Suppressor macrophage (primary cell): ENCODE measurements at regions not wholly inside any gene's neighbourhood (a gene's known extent, or its start where the extent isn't known, plus 50 kb on each side); places are given as distances from the start of the nearest gene placed in this dataset.
"Not testable (repeated sequence)": the region's sequence is repeated elsewhere in the genome, so short reads cannot be mapped to it uniquely, and the experiment has no call there.

ENCODE experiments used
- DNase-seq, 4 experiments: peaks; one replicate each; pipeline ENCODE4 v3.0.0-alpha.2; 2020 to 2022

DNA sequence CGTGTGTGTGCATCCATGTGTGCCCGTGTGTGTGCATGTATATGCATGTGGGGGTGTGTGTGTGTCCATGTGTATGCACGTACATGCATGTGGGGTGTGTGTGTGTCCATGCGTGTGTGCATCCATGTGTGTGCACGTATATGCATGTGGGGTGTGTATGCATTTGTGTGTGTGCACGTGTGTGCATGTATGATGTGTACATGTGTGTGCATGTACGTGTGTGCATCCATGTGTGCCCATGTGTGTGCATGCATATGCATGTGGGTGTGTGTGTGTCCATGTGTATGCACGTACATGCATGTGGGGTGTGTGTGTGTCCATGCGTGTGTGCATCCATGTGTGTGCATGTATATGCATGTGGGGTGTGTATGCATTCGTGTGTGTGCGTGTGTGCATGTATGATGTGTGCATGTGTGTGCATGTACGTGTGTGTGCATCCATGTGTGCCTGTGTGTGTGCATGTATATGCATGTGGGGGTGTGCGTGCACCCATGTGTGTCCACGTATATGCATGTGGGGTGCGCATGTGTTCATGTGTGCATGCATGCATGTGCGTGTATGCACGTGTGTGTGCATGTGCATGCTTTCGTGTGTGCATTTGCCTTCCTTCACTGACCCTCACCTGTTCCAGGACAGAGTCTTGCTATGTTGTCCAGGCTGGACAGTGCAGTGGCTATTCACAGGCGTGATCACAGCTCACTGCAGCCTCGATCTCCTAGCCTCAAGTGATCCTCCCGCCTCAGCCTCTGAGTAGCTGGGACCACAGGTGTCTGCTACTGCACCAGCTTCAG lies 129.6 kb upstream of the TNRC6C start:
- DNase-seq = no peak

- DNase-seq = peak; percentile 68 to 79 (median 78)
Observed at GRCh38 chr17:77829843-77830799, 128.4 kb upstream of the TNRC6C start.

DNA sequence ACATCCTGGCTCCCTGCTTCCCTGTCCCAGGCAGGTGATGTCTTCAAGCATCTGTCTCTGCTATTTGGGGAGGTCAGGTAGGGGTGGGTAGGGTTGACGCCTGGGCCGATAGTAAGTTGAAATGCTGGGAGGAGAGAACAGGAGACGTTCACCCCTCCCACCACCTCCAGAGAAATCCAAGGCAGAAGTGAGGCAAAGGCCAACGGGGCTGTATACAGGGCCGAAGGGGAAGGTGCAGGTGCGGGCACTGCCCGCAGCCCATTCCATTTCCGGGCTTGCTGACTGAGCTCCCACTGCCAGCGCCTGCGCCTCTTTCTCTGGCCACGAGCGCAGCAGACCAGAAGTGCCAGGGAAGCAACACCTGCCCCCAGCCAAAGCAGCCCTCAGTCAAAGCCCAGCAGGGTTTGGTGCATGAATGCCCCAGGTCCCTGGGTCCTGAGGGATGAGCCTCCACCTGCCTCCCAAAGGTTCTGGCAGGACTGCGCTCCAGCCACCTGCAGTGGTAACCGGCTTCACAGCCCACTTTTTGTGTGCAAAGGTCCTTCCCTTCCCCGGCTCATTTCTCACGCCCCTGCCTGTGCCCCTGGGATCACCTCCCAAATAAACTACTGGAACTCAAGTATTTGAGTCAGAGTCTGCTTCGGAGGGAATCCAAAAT lies 127.6 kb upstream of the TNRC6C start:
- no peak for DNase-seq

DNA sequence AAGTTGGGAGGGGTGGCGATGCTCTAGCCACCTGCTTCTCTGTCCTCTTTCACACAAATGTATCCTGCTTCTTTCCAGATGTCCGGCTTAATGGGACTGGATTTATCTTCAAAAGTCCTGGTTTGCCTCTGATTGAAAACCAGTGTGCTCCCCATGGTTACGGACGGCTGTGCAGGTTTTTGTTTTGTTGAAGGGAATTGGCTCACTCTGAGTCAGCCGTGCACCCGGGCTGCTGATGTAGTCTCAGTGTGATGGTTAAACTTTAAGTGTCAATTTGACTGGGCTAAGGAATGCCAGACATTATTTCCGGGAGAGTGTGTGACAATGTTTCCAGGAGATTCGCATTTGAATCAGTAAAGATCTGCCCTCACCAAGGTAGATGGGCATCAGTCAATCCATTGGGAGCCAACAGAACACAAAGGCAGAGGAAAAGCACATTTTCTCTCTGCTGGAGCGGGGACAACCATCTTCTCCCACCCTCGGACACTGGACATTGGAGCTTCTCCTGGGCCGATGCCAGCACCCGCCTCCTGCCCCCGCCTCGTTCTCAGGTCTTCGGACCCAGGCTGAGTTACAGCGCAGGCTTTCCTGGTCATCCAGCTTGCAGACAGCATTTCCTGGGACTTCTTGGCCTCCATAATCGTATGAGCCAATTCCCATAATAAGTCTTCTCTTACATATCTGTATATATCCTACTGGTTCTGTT lies 126.9 kb upstream of the TNRC6C start:
- no peak for DNase-seq

DNA sequence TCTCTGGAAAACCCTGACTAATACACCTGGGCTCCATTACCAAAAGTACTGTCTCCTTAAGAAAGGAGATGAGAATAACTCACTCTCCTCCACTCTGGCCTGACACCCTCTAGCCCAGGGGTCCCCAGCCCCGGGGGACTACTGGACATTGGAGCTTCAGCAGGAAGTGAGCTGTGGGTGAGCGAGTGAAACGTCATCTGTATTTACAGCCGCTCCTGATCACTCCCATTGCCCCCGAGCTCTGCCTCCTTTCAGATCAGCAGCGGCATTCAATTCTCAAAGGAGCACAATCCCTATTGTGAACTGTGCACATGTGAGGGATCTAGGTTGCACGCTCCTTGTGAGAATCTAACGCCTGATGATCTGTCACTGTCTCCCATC lies 126.3 kb upstream of the TNRC6C start:
- DNase-seq = no peak

DNA sequence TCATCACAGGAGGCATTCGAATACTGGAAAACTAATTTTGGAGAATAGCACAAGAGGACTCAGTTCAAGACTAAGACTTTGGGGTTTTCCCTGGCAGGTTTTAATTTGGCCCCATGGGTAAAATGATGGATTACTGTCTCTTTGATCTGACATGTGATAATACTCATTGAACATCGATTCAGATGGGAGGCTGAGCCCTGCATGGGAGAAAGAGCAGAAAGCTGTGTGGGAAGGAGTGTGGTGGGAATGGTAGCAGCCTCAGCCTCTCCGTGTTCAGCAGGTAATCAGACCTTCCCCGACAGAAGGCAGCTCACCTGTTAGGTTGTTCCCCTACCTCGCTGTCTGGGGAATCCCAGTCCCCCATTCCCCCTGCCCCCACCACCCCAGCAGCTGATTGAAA lies 124.7 kb upstream of the TNRC6C start:
- DNase-seq = no peak

DNA sequence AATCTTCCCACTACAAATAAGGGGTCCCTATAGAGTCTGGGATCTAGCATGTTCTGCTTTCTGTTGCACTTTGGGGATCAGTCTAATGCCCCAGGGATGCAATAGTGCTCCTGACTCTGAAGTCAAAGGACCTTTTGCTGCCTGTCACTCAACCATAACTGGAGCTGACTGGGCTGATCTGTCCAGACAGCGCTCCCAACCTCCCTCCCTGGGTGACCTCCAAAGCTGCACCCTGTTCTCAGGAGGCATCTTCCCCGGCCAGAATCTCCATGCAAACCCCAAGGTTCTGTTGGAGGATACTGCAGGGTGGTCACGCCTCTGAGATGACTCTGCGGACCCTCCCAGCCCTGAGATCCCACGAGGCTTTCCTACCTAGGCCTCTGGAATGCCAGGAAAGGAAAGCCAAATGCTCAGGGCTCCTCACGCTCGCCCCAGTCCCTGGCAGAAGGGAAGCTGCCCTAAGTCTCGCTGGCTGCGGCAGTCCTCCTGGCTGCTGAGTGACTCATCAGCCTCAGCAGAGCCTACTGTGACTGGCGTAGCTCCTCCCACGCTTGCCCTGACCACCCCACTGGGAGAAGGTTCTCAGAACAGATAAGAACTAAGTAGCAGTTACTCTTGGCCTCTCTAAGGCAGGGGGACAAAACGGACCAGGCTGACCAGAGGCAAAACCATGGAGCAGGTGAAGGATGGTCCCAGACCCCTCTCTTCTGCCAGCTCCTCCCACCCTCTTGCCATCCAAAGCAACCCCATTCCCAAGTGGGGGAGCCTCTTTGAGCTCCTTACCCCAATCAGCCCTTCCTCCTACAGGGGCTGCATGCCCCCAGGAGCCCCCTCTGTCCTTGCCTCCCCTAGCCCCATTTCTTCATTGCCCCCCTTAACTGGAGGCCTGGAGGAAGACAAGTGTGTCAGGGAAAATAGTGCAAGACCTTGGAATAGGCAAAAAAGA lies 124.1 kb upstream of the TNRC6C start:
- peak; percentile 92 to 97 (median 96) for DNase-seq

- DNase-seq = peak in 3 of 4 experiments; percentile 17 to 42 (median 26)
Observed at GRCh38 chr17:77836557-77837041, 121.9 kb upstream of the TNRC6C start.

- DNase-seq = not testable (repeated sequence)
Observed at GRCh38 chr17:77837072-77837471, 121.4 kb upstream of the TNRC6C start.

GRCh38 chr17:77837917-77838316 lies 120.6 kb upstream of the TNRC6C start:
- DNase-seq = no peak

- DNase-seq = peak in 3 of 4 experiments; percentile 33 to 56 (median 53)
Observed at GRCh38 chr17:77838748-77839697, 119.5 kb upstream of the TNRC6C start.

DNA sequence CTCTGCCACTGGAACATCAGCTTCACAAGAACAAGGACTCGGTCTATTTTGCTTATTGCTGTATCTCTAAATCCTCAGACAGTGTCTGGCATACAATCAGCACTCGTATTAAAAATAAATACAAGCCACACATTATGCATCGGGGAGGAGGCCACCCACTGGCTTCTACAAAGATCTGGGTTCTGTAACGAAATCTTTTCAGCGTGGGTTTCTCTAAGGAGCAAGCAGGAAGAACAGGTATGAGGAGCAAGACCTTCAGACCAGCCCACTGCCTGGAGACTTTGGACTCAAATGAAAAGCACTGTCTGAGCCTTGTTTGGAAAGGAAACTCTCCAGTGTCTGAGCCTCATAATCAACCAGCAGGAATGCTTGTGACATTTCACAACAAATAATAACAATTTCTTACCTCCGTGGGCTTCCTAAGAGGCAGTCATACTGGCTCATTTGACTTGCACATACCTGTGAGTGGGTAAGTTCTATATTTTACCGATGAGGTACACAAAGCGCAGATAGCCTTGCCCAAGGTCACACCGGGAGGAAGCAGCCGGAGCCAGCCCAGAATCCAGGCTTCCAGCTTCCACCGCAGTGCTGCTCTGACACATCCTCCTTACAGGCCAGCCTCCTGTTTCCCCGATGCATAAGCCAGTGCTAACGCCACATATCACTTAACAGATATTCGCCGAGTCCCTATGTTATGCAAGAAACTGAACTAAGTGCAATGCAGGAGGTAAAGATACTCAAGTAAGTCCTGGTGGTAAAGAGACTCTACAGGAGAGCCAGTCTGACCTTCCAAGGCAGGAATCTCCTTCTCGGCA lies 118.6 kb upstream of the TNRC6C start:
- no peak for DNase-seq

- no peak for DNase-seq
Observed at GRCh38 chr17:77840513-77841165, 117.9 kb upstream of the TNRC6C start.

DNA sequence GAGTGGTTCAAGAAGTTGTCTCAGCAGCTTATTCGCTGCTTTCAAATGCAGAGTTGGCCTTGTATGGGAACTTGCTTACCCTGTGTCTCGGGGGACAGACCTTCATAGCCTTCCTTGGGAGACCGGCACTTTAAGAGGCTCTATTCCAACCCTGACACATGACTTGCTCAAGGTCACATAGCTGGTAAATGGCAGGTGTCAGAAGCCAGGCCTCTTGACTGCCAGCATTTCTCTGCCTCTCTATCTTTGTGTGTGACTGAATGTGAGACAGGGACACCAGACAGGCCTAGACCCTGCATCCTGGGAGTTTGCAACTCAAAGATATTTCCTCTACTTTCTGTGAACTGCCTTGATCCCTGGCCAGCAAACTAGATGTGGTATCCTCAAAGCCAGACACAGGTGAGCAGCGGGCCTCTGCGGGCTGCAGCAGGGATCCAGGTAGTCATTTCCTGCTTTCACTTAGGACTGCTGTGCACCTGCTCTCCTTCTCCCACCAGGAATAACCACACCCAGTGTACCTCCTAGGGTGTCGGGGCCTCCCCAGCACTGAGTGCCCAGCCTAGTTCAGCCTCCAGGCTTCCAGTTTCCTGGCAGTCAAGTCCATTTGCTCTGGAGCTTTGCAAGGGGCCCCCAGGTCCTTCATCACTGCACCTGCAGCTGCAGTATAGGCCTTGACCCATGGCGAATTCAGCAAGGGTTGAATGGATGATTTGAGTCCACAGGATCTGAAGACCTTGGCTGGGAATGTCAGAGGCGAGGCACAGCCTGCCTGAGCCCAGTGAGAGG lies 116.6 kb upstream of the TNRC6C start:
- no peak for DNase-seq

DNA sequence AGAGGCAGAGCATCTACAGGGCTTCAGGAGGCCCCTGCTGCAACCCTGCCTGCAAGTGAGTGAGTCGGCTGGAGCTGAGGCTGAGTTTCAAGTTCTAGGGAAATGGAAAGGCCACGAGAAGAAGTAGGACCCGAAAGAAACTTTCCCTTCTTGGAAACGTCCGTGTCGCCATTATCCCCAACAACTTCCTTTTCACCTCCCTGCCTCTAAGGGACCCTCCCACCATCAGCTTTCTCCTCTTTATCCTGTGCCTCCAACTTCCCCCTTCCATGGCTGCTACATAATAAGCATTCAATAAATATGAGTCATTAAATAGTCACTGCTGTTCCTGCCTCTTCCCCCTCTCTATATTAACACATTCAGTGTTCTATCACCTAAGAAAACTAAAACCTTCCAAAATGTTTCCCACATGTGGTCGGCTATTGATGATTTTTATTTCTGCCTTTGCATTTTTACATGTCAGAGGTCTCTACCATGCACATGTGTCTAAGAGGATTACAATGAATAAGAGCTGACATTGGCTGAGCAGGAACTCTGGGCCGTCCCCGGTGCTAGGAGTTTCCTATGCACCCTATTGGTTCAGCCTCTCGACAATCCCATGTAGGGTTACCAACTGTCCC lies 115.9 kb upstream of the TNRC6C start:
- DNase-seq = peak; percentile 76 to 89 (median 78)

GRCh38 chr17:77843255-77843895 lies 115.1 kb upstream of the TNRC6C start:
- DNase-seq = peak in 1 of 4 experiments; percentile 37
